IMR-90 (cell line): ENCODE measurements at regions not wholly inside any gene's neighbourhood (a gene's known extent, or its start where the extent isn't known, plus 50 kb on each side); places are given as distances from the start of the nearest gene placed in this dataset.

Experiments used
- ATAC-seq: fragments of 200-7000 bp; cut with Tn5 transposase; 2 replicates; pipeline ENCODE4 v1.9.1; 2020; ENCODE audit warnings: low read depth, mild to moderate bottlenecking, moderate library complexity
- BruUV-seq: library from RNA; stranded (reverse); fragments of 400-500 nt; replicated peaks from 2 replicates; lab custom pipeline; 2021; lab: Mats Ljungman, UMichigan
- CTCF ChIA-PET: fragments of 300-600 bp; formaldehyde crosslinking; extraction: SDS; loops from one replicate; lab custom pipeline; 2021; ENCODE audit warnings: antibody characterized with exemption; lab: Yijun Ruan, JAX
- POLR2A ChIA-PET: fragments of 300-600 bp; sonication (Branson Sonifier 250); formaldehyde crosslinking; loops from one replicate; lab custom pipeline; 2022; ENCODE audit warnings: antibody characterized with exemption; ENCODE audit not compliant: unreplicated experiment; lab: Charles Lee
- DNase-seq: peaks from one replicate; pipeline ENCODE4 v3.0.0; 2013
- H2AFZ ChIP-seq: replicated peaks from 2 replicates; pipeline ENCODE3; 2013; ENCODE audit warnings: low read length, mild to moderate bottlenecking; ENCODE audit not compliant: poor library complexity
- H2AK5ac ChIP-seq: 2 replicates; pipeline ENCODE4 v1.6.1; 2013; ENCODE audit warnings: low read depth, low read length, inconsistent platforms
- H2AK9ac ChIP-seq: replicated peaks from 2 replicates; pipeline ENCODE3; 2013; ENCODE audit warnings: mild to moderate bottlenecking, low read depth, low read length, moderate library complexity; ENCODE audit not compliant: poor library complexity
- H2BK120ac ChIP-seq: 2 replicates; pipeline ENCODE4 v1.6.1; 2013; ENCODE audit warnings: low read depth, low read length, inconsistent platforms
- H2BK15ac ChIP-seq: 3 replicates; pipeline ENCODE4 v1.6.1; 2013; ENCODE audit warnings: low read depth, low read length, inconsistent platforms
- H2BK20ac ChIP-seq: 2 replicates; pipeline ENCODE4 v1.6.1; 2013; ENCODE audit warnings: low read depth, mild to moderate bottlenecking, inconsistent platforms, low read length, moderate library complexity
- H2BK5ac ChIP-seq: 2 replicates; pipeline ENCODE4 v1.6.1; 2013; ENCODE audit warnings: mild to moderate bottlenecking, low read depth, low read length, inconsistent platforms; ENCODE audit not compliant: poor library complexity, severe bottlenecking
- H3K14ac ChIP-seq: replicated peaks from 2 replicates; pipeline ENCODE4 v1.6.1; 2013; ENCODE audit warnings: low read depth, low read length, inconsistent platforms
- H3K18ac ChIP-seq: 2 replicates; pipeline ENCODE4 v1.6.1; 2013; ENCODE audit warnings: low read depth, low read length, control low read depth
- H3K23ac ChIP-seq: 2 replicates; pipeline ENCODE4 v1.6.1; 2013; ENCODE audit warnings: low read depth, low read length, inconsistent platforms
- H3K27ac ChIP-seq: 2 replicates; pipeline ENCODE4 v1.5.1; 2013; ENCODE audit warnings: mild to moderate bottlenecking, control low read depth, low read length; ENCODE audit not compliant: insufficient read depth
- H3K27me3 ChIP-seq: 2 replicates; pipeline ENCODE4 v1.6.1; 2013; ENCODE audit warnings: low read length; ENCODE audit not compliant: control insufficient read depth, insufficient read depth
- H3K36me3 ChIP-seq: 2 replicates; pipeline ENCODE4 v1.6.1; 2013; ENCODE audit warnings: low read length, mixed read lengths; ENCODE audit not compliant: control insufficient read depth, insufficient read depth
- H3K4ac ChIP-seq: 2 replicates; pipeline ENCODE4 v1.6.1; 2013; ENCODE audit warnings: low read depth, low read length, inconsistent platforms
- H3K4me1 ChIP-seq: 2 replicates; pipeline ENCODE4 v1.6.1; 2013; ENCODE audit warnings: low read length, mixed read lengths; ENCODE audit not compliant: control insufficient read depth, insufficient read depth
- H3K4me2 ChIP-seq: 2 replicates; pipeline ENCODE4 v1.6.1; 2013; ENCODE audit warnings: low read depth, mild to moderate bottlenecking, control low read depth, low read length, moderate library complexity
- H3K4me3 ChIP-seq: 2 replicates; pipeline ENCODE4 v1.5.1; 2013; ENCODE audit warnings: low read depth, mild to moderate bottlenecking, control low read depth, low read length, moderate library complexity; ENCODE audit not compliant: insufficient read depth
- H3K56ac ChIP-seq: 2 replicates; pipeline ENCODE4 v1.6.1; 2013; ENCODE audit warnings: low read length, inconsistent platforms; ENCODE audit not compliant: insufficient read depth; ENCODE audit errors: extremely low read depth
- H3K79me1 ChIP-seq, 2 experiments: 2 replicates each; pipeline ENCODE4 v1.6.1; 2013; ENCODE audit warnings: low read length in 2 of 2, inconsistent platforms in 1 of 2, low read depth in 1 of 2
- H3K9ac ChIP-seq: 2 replicates; pipeline ENCODE4 v1.6.1; 2013; ENCODE audit warnings: low read depth, low read length, control low read depth
- H3K9me1 ChIP-seq: 2 replicates; pipeline ENCODE4 v1.6.1; 2013; ENCODE audit warnings: low read length, inconsistent platforms; ENCODE audit not compliant: insufficient read depth
- H3K9me3 ChIP-seq: 2 replicates; pipeline ENCODE4 v1.6.1; 2013; ENCODE audit warnings: low read length; ENCODE audit not compliant: control insufficient read depth, insufficient read depth
- H4K20me1 ChIP-seq: 2 replicates; pipeline ENCODE4 v1.6.1; 2013; ENCODE audit warnings: low read length, inconsistent platforms; ENCODE audit not compliant: insufficient read depth
- H4K5ac ChIP-seq: 2 replicates; pipeline ENCODE4 v1.6.1; 2013; ENCODE audit warnings: mild to moderate bottlenecking, low read depth, low read length, control low read depth
- H4K8ac ChIP-seq, 2 experiments: 2 replicates each; pipeline ENCODE4 v1.6.1; 2013; ENCODE audit warnings: low read depth in 2 of 2, low read length in 2 of 2, control low read depth in 1 of 2, inconsistent platforms in 1 of 2
- H4K91ac ChIP-seq: 2 replicates; pipeline ENCODE4 v1.6.1; 2013; ENCODE audit warnings: low read depth, low read length, inconsistent platforms; ENCODE audit not compliant: insufficient read depth
- NFE2L2 ChIP-seq: fragments of 150-350 bp; IDR thresholded peaks from 2 replicates; pipeline ENCODE4 v1.6.1; 2016; ENCODE audit warnings: low read depth, mild to moderate bottlenecking, low read length
- RAD21 ChIP-seq: IDR thresholded peaks from 2 replicates; pipeline ENCODE4 v1.6.1; 2012; ENCODE audit warnings: low read length, improper control_type of control experiment
- WGBS, 2 experiments: methylation state at CpG; one replicate each; pipeline versions ENCODE4 v1.1.5 to v1.1.7; 2013; ENCODE audit warnings: missing lambda C conversion rate in 2 of 2; ENCODE audit not compliant: insufficient read length in 1 of 2; ENCODE audit errors: extremely low coverage in 2 of 2; 5-methylcytosine and 5-hydroxymethylcytosine counted together
- dilution Hi-C: fragments of 300-500 bp; cut with HindIII; formaldehyde crosslinking; loops from one replicate; pipeline ENCODE4 v1.14.3; 2018; ENCODE audit warnings: low sequenced_read_pairs; ENCODE audit not compliant: unreplicated experiment
- in situ Hi-C: fragments of 300-500 bp; cut with MboI; formaldehyde crosslinking; loops from 3 replicates; pipeline ENCODE4 v1.14.3; 2019; ENCODE audit warnings: low sequenced_read_pairs, inconsistent platforms, mixed read lengths
- intact Hi-C: fragments of 100-400 bp; cut with micrococcal nuclease; formaldehyde crosslinking; loops from 2 replicates; pipeline ENCODE4 v1.10.0; 2022
- TF ChIP-seq, protein P1 (sequence below): fragments of 150-350 bp; IDR thresholded peaks from 2 replicates; pipeline ENCODE4 v1.6.1; 2017; ENCODE audit warnings: mild to moderate bottlenecking, antibody characterized with exemption, low read length, low read depth

DNA sequence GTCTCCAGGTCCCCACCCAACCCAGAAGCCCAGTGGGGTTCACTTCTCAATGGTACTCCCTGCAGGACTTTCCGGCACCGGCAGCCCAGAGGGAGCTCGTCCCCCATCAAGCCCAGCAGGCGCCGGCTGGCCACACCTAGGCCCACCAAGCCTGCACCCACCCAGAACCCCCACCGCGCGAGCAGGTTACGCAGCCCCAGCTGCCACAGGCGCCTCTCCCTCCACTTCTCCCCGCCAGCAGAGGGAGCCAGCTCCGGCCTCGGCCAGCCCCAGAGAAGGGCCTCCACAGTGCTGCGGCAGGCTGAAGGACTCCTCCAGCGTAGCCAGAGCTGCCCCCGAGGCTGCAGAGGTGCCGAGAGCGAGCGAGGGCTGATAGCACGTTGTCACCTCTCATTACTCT is 722.3 kb downstream of the PLA2G4A start:
- no TSS peak for BruUV-seq
- H3K18ac ChIP-seq = no peak overlapping the region

More for the DNA sequence above, 722.3 kb downstream of the PLA2G4A start:
- Histone ChIP-seq H3K14ac (no peak overlapping the region), H3K27ac (no peak overlapping the region), H2BK5ac (no peak overlapping the region), H4K8ac (no peak overlapping the region), H2BK20ac (no peak overlapping the region), H3K4me3 (no peak overlapping the region), H3K9me1 (no peaks in the 10 kb centered on the region), H3K23ac (no peak overlapping the region), H3K27me3 (no peaks in the 10 kb centered on the region), H2AK5ac (no peak overlapping the region), H2BK15ac (no peak overlapping the region), H3K36me3 (no peaks in the 10 kb centered on the region), H2AFZ (no peak overlapping the region), H3K4me2 (no peak overlapping the region), H4K20me1 (no peaks in the 10 kb centered on the region), H2AK9ac (no peak overlapping the region), H3K9me3 (no peaks in the 10 kb centered on the region), H3K4me1 (no peaks in the 10 kb centered on the region), H2BK120ac (no peak overlapping the region), H3K9ac (no peak overlapping the region), H4K91ac (no peak overlapping the region), H3K79me1 (no peaks in the 10 kb centered on the region), H3K56ac (no peak overlapping the region), H3K4ac (no peak overlapping the region), H4K5ac (no peak overlapping the region)
- no peak for TF ChIP-seq RAD21
- TF ChIP-seq NFE2L2 = no peak
- TF ChIP-seq, protein P1, sequence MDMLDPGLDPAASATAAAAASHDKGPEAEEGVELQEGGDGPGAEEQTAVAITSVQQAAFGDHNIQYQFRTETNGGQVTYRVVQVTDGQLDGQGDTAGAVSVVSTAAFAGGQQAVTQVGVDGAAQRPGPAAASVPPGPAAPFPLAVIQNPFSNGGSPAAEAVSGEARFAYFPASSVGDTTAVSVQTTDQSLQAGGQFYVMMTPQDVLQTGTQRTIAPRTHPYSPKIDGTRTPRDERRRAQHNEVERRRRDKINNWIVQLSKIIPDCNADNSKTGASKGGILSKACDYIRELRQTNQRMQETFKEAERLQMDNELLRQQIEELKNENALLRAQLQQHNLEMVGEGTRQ = no peak
- dilution Hi-C loops (no loop called here), in situ Hi-C loops (no loop called here), intact Hi-C loops (no loop called here)
- POLR2A ChIA-PET = no interaction called here
- CTCF ChIA-PET = no interaction called here
- ATAC-seq (no peak), DNase-seq (no peak)
- WGBS, 2 experiments = no CpG with 5 or more reads among the region's 20 CpGs
